Esophagus muscularis mucosa (tissue), 3 donors: ENCODE measurements at regions not wholly inside any gene's neighbourhood (a gene's known extent, or its start where the extent isn't known, plus 50 kb on each side); places are given as distances from the start of the nearest gene placed in this dataset.

Source experiments
- POLR2A ChIP-seq: fragments of 450-650 bp; IDR thresholded peaks from one replicate; pipeline ENCODE4 v1.6.1; 2017; ENCODE audit warnings: antibody characterized with exemption, moderate library complexity, mild to moderate bottlenecking, low read depth
- POLR2AphosphoS5 ChIP-seq, 2 donors: sonication (generic); formaldehyde crosslinking; IDR thresholded peaks; one replicate each; pipeline ENCODE4 v1.6.1; 2017; ENCODE audit warnings: antibody characterized with exemption in 2 of 2
- TF ChIP-seq, protein P1 (sequence below), 3 experiments: fragments of 200-600 bp in 2 of 3; fragments of 450-650 bp in 1 of 3; sonication (generic) in 2 of 3; IDR thresholded peaks; one replicate each; pipeline ENCODE4 v1.5.1; 2017 to 2019; ENCODE audit warnings: antibody characterized with exemption in 3 of 3, mild to moderate bottlenecking in 2 of 3, moderate library complexity in 1 of 3

- no peak for TF ChIP-seq POLR2A
- TF ChIP-seq, protein P1, sequence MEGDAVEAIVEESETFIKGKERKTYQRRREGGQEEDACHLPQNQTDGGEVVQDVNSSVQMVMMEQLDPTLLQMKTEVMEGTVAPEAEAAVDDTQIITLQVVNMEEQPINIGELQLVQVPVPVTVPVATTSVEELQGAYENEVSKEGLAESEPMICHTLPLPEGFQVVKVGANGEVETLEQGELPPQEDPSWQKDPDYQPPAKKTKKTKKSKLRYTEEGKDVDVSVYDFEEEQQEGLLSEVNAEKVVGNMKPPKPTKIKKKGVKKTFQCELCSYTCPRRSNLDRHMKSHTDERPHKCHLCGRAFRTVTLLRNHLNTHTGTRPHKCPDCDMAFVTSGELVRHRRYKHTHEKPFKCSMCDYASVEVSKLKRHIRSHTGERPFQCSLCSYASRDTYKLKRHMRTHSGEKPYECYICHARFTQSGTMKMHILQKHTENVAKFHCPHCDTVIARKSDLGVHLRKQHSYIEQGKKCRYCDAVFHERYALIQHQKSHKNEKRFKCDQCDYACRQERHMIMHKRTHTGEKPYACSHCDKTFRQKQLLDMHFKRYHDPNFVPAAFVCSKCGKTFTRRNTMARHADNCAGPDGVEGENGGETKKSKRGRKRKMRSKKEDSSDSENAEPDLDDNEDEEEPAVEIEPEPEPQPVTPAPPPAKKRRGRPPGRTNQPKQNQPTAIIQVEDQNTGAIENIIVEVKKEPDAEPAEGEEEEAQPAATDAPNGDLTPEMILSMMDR (IDR thresholded peaks at IDR 0.05): no peak
- no peak for TF ChIP-seq POLR2AphosphoS5 (IDR thresholded peaks at IDR 0.05)
Observed at GRCh38 chr2:59567151-59567550, 986.3 kb downstream of the BCL11A start.
